ENCODE measurements at regions not wholly inside any gene's neighbourhood (a gene's known extent, or its start where the extent isn't known, plus 50 kb on each side); places are given as distances from the start of the nearest gene placed in this dataset.

DNA sequence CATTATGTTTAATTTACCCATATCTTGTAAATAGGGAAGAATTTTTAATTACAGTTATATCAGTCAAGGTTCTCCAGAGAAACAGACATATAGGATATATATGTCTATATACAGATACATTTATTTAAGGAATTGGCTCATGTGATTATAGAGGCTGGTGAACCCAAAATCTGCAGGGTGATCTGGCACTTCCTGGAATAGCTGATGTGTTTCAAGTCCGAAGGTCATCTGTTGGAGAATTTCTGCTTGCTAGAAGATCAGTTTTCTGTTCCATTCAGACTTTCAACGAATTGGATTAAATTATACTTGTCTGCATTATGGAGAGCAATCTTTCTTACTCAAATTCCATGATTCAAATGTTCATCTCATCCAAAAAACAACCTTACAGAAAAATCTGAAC is 694.6 kb upstream of the DPPA4 start:
- Histone ChIP-seq H3K4me3 (no peak overlapping the region), H3K79me2 (ENCODE audit: control insufficient read depth, insufficient read depth, low read length) (no peaks in the 10 kb centered on the region), H3K27me3 (ENCODE audit: control insufficient read depth in 2 of 2, insufficient read depth in 2 of 2, low read length in 2 of 2) (no peaks in the 10 kb centered on the region), H4K20me1 (replicated peaks; ENCODE audit: control insufficient read depth, insufficient read depth, low read length) (no peaks in the 10 kb centered on the region), H3K9me3 (replicated peaks; ENCODE audit: control insufficient read depth, insufficient read depth, low read depth, low read length) (no peaks in the 10 kb centered on the region), H3K27ac (ENCODE audit: extremely low read depth, low read depth, low read length) (no peak overlapping the region), H3K9me1 (ENCODE audit: control insufficient read depth, insufficient read depth, low read length) (no peaks in the 10 kb centered on the region), H2AFZ (ENCODE audit: low read depth, low read length) (no peak overlapping the region), H3K4me2 (ENCODE audit: insufficient read depth, low read length) (no peak overlapping the region), H3K4me1 (replicated peaks in 1 of 2; ENCODE audit: control insufficient read depth in 2 of 2, insufficient read depth in 2 of 2, low read length in 2 of 2) (no peaks in the 10 kb centered on the region), H3K36me3 (ENCODE audit: control insufficient read depth, insufficient read depth, low read length) (no peaks in the 10 kb centered on the region), H3K9ac (ENCODE audit: insufficient read depth in 1 of 2, low read depth in 2 of 2, low read length in 2 of 2) (no peak overlapping the region)
- DNase-seq (ENCODE audit: extremely low read depth in 1 of 4, low spot score in 3 of 4) (no peak), FAIRE-seq (no peak), ATAC-seq (no peak)
- no TSS peak for BruUV-seq (replicated peaks)
- in situ Hi-C loops (cut with MboI) (no loop called here), intact Hi-C loops (cut with micrococcal nuclease) (no loop called here)
- 0% methylated on average over 2 of the region's 2 CpGs for WGBS (ENCODE audit: insufficient coverage, low coverage, missing lambda C conversion rate)
- TF ChIP-seq ZFX (CRISPR knock-in tag; IDR thresholded peaks at IDR 0.05) = no peak
- TF ChIP-seq HNRNPH1 (optimal IDR thresholded peaks at IDR 0.05; ENCODE audit: low read depth, low read length) = no peak
- no peak for TF ChIP-seq SRSF9 (IDR thresholded peaks at IDR 0.05; ENCODE audit: borderline replicate concordance, low read depth, low read length)
- TF ChIP-seq ZNF778 (CRISPR knock-in tag; IDR thresholded peaks at IDR 0.05) = no peak
- TF ChIP-seq U2AF1 (optimal IDR thresholded peaks at IDR 0.05; ENCODE audit: low read depth, low read length) = no peak
- TF ChIP-seq JUNB (CRISPR knock-in tag; conservative IDR thresholded peaks at IDR 0.05) = no peak
- TF ChIP-seq, protein P1, sequence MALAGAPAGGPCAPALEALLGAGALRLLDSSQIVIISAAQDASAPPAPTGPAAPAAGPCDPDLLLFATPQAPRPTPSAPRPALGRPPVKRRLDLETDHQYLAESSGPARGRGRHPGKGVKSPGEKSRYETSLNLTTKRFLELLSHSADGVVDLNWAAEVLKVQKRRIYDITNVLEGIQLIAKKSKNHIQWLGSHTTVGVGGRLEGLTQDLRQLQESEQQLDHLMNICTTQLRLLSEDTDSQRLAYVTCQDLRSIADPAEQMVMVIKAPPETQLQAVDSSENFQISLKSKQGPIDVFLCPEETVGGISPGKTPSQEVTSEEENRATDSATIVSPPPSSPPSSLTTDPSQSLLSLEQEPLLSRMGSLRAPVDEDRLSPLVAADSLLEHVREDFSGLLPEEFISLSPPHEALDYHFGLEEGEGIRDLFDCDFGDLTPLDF (CRISPR knock-in tag; IDR thresholded peaks at IDR 0.05) = no peak
- TF ChIP-seq NCOA4 (IDR thresholded peaks at IDR 0.05; ENCODE audit: partially characterized antibody) = no peak
- no peak for TF ChIP-seq SIN3A (IDR thresholded peaks at IDR 0.05; ENCODE audit: borderline replicate concordance in 2 of 2, control insufficient read depth in 1 of 2, low read depth in 2 of 2, low read length in 2 of 2)
- TF ChIP-seq, protein P2, sequence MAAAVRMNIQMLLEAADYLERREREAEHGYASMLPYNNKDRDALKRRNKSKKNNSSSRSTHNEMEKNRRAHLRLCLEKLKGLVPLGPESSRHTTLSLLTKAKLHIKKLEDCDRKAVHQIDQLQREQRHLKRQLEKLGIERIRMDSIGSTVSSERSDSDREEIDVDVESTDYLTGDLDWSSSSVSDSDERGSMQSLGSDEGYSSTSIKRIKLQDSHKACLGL (CRISPR knock-in tag; IDR thresholded peaks at IDR 0.05; ENCODE audit: borderline replicate concordance, poor library complexity, severe bottlenecking) = no peak
- TF ChIP-seq ZNF699 (CRISPR knock-in tag; IDR thresholded peaks at IDR 0.05; ENCODE audit: insufficient replicate concordance) = no peak
- TF ChIP-seq ZNF41 (CRISPR knock-in tag; conservative IDR thresholded peaks at IDR 0.05) = no peak
- no peak for TF ChIP-seq HNRNPL (IDR thresholded peaks at IDR 0.05; ENCODE audit: low read depth, low read length)
- TF ChIP-seq, protein P3, sequence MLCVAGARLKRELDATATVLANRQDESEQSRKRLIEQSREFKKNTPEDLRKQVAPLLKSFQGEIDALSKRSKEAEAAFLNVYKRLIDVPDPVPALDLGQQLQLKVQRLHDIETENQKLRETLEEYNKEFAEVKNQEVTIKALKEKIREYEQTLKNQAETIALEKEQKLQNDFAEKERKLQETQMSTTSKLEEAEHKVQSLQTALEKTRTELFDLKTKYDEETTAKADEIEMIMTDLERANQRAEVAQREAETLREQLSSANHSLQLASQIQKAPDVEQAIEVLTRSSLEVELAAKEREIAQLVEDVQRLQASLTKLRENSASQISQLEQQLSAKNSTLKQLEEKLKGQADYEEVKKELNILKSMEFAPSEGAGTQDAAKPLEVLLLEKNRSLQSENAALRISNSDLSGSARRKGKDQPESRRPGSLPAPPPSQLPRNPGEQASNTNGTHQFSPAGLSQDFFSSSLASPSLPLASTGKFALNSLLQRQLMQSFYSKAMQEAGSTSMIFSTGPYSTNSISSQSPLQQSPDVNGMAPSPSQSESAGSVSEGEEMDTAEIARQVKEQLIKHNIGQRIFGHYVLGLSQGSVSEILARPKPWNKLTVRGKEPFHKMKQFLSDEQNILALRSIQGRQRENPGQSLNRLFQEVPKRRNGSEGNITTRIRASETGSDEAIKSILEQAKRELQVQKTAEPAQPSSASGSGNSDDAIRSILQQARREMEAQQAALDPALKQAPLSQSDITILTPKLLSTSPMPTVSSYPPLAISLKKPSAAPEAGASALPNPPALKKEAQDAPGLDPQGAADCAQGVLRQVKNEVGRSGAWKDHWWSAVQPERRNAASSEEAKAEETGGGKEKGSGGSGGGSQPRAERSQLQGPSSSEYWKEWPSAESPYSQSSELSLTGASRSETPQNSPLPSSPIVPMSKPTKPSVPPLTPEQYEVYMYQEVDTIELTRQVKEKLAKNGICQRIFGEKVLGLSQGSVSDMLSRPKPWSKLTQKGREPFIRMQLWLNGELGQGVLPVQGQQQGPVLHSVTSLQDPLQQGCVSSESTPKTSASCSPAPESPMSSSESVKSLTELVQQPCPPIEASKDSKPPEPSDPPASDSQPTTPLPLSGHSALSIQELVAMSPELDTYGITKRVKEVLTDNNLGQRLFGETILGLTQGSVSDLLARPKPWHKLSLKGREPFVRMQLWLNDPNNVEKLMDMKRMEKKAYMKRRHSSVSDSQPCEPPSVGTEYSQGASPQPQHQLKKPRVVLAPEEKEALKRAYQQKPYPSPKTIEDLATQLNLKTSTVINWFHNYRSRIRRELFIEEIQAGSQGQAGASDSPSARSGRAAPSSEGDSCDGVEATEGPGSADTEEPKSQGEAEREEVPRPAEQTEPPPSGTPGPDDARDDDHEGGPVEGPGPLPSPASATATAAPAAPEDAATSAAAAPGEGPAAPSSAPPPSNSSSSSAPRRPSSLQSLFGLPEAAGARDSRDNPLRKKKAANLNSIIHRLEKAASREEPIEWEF (CRISPR knock-in tag; IDR thresholded peaks at IDR 0.05) = no peak
- TF ChIP-seq, protein P4, sequence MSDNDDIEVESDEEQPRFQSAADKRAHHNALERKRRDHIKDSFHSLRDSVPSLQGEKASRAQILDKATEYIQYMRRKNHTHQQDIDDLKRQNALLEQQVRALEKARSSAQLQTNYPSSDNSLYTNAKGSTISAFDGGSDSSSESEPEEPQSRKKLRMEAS (CRISPR knock-in tag; IDR thresholded peaks at IDR 0.05) = no peak
- TF ChIP-seq THRAP3 (IDR thresholded peaks at IDR 0.05; ENCODE audit: borderline replicate concordance) = no peak
- POLR2A ChIA-PET = no interaction called here
- CTCF ChIA-PET (ENCODE audit: low intra/inter-chr PET ratio) = no interaction called here

All from K562 (cell line).